ENCODE measurements at regions not wholly inside any gene's neighbourhood (a gene's known extent, or its start where the extent isn't known, plus 50 kb on each side); places are given as distances from the start of the nearest gene placed in this dataset.

DNA sequence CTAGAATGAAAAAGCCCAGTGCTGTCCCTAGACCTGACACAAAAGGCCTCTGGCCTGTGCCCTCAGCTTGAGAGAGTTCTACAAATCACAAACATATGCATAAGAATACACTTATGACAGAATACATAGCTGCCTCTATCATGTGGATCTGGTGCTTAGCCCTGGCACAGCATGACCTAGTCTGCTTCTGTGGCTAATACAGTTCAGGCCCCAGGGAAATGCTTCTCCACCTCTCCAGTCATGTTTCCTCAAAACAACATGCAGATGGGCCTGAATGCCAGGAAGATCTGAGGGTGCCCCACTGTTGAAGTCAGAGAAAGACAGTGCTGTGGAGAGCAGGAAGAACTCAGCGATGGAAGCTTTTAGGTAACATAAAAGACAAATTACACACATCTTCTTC, 231.9 kb upstream of the SALL1 start:
- Histone ChIP-seq H3K4me3 (ENCODE audit: insufficient read depth, low read depth, low read length) (no peak overlapping the region), H3K18ac (ENCODE audit: low read depth, low read length) (no peak overlapping the region), H3K4me1 (ENCODE audit: control insufficient read depth, insufficient read depth, low read length) (no peaks in the 10 kb centered on the region), H3K9me1 (ENCODE audit: insufficient read depth, low read length) (no peaks in the 10 kb centered on the region; the same call in 1 of the 2 replicates), H2AK5ac (ENCODE audit: low read depth, low read length) (no peak overlapping the region), H3K27me3 (ENCODE audit: control insufficient read depth, insufficient read depth, low read length) (no peaks in the 10 kb centered on the region; the same call in 1 of the 2 replicates), H4K5ac (ENCODE audit: low read depth, low read length) (no peak overlapping the region), H2BK5ac (ENCODE audit: low read depth, low read length, poor library complexity, severe bottlenecking) (no peak overlapping the region), H3K4ac (ENCODE audit: low read depth, low read length) (no peak overlapping the region), H3K4me2 (ENCODE audit: low read depth, low read length) (no peak overlapping the region), H3K9ac (ENCODE audit: low read depth, low read length) (no peak overlapping the region), H3K56ac (ENCODE audit: extremely low read depth, insufficient read depth, low read length) (no peak overlapping the region), H2BK20ac (ENCODE audit: low read depth, low read length) (no peak overlapping the region), H2BK15ac (ENCODE audit: low read depth, low read length) (no peak overlapping the region), H3K27ac (ENCODE audit: insufficient read depth, low read length) (no peak overlapping the region), H3K79me1 (ENCODE audit: low read depth in 1 of 2, low read length in 2 of 2) (no peaks in the 10 kb centered on the region), H3K23ac (ENCODE audit: low read depth, low read length) (no peak overlapping the region), H2AFZ (replicated peaks; ENCODE audit: low read length, poor library complexity) (no peak overlapping the region), H4K20me1 (ENCODE audit: insufficient read depth, low read length) (no peaks in the 10 kb centered on the region), H3K14ac (replicated peaks; ENCODE audit: low read depth, low read length) (no peak overlapping the region), H4K91ac (ENCODE audit: insufficient read depth, low read depth, low read length) (no peak overlapping the region), H3K9me3 (ENCODE audit: control insufficient read depth, insufficient read depth, low read length) (no peaks in the 10 kb centered on the region), H4K8ac (ENCODE audit: low read depth in 2 of 2, low read length in 2 of 2) (no peak overlapping the region), H3K36me3 (ENCODE audit: control insufficient read depth, insufficient read depth, low read length) (no peaks in the 10 kb centered on the region), H2AK9ac (replicated peaks; ENCODE audit: low read depth, low read length, poor library complexity) (no peak overlapping the region), H2BK120ac (ENCODE audit: low read depth, low read length) (no peak overlapping the region)
- ATAC-seq (ENCODE audit: low read depth): no peak
- TF ChIP-seq SMC3 (IDR thresholded peaks at IDR 0.05; ENCODE audit: low read depth, low read length) (no peak), CEBPB (IDR thresholded peaks at IDR 0.05; ENCODE audit: low read depth, low read length) (no peak), RFX5 (IDR thresholded peaks at IDR 0.05; ENCODE audit: low read depth, low read length) (no peak), BHLHE40 (IDR thresholded peaks at IDR 0.05; ENCODE audit: low read depth, low read length) (no peak), MXI1 (IDR thresholded peaks at IDR 0.05; ENCODE audit: borderline replicate concordance, low read depth, low read length) (no peak), NFE2L2 (IDR thresholded peaks at IDR 0.05; ENCODE audit: low read depth, low read length) (no peak), FOS (IDR thresholded peaks at IDR 0.05; ENCODE audit: low read depth, low read length) (no peak), RCOR1 (IDR thresholded peaks at IDR 0.05; ENCODE audit: insufficient replicate concordance, low read length) (no peak), MAZ (IDR thresholded peaks at IDR 0.05; ENCODE audit: borderline replicate concordance, low read depth, low read length) (no peak), CHD1 (IDR thresholded peaks at IDR 0.05; ENCODE audit: low read depth, low read length) (no peak), RAD21 (IDR thresholded peaks at IDR 0.05; ENCODE audit: low read length) (no peak), POLR2A (IDR thresholded peaks at IDR 0.05; ENCODE audit: low read depth, low read length) (no peak), MAFK (IDR thresholded peaks at IDR 0.05; ENCODE audit: low read depth, low read length) (no peak)
- TF ChIP-seq, protein P1, sequence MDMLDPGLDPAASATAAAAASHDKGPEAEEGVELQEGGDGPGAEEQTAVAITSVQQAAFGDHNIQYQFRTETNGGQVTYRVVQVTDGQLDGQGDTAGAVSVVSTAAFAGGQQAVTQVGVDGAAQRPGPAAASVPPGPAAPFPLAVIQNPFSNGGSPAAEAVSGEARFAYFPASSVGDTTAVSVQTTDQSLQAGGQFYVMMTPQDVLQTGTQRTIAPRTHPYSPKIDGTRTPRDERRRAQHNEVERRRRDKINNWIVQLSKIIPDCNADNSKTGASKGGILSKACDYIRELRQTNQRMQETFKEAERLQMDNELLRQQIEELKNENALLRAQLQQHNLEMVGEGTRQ (IDR thresholded peaks at IDR 0.05; ENCODE audit: low read depth, low read length): no peak
- TF ChIP-seq, protein P2, sequence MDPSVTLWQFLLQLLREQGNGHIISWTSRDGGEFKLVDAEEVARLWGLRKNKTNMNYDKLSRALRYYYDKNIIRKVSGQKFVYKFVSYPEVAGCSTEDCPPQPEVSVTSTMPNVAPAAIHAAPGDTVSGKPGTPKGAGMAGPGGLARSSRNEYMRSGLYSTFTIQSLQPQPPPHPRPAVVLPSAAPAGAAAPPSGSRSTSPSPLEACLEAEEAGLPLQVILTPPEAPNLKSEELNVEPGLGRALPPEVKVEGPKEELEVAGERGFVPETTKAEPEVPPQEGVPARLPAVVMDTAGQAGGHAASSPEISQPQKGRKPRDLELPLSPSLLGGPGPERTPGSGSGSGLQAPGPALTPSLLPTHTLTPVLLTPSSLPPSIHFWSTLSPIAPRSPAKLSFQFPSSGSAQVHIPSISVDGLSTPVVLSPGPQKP (IDR thresholded peaks at IDR 0.05; ENCODE audit: borderline replicate concordance, low read depth, low read length): no peak
- TF ChIP-seq, protein P3, sequence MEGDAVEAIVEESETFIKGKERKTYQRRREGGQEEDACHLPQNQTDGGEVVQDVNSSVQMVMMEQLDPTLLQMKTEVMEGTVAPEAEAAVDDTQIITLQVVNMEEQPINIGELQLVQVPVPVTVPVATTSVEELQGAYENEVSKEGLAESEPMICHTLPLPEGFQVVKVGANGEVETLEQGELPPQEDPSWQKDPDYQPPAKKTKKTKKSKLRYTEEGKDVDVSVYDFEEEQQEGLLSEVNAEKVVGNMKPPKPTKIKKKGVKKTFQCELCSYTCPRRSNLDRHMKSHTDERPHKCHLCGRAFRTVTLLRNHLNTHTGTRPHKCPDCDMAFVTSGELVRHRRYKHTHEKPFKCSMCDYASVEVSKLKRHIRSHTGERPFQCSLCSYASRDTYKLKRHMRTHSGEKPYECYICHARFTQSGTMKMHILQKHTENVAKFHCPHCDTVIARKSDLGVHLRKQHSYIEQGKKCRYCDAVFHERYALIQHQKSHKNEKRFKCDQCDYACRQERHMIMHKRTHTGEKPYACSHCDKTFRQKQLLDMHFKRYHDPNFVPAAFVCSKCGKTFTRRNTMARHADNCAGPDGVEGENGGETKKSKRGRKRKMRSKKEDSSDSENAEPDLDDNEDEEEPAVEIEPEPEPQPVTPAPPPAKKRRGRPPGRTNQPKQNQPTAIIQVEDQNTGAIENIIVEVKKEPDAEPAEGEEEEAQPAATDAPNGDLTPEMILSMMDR (conservative IDR thresholded peaks at IDR 0.05; ENCODE audit: low read depth, low read length): no peak
- no TSS peak for BruUV-seq (replicated peaks)
- ChIA-PET CTCF (no interaction called here), POLR2A (ENCODE audit: unreplicated experiment) (no interaction called here)
- no CpG with 5 or more reads among the region's 1 CpG for WGBS, 2 experiments (ENCODE audit: extremely low coverage in 2 of 2, insufficient read length in 1 of 2)
- DNase-seq: no peak
- intact Hi-C loops (cut with micrococcal nuclease): no loop called here
- dilution Hi-C loops (cut with HindIII; ENCODE audit: low sequenced_read_pairs, unreplicated experiment): no loop called here
- in situ Hi-C loops (cut with MboI; ENCODE audit: low sequenced_read_pairs): no loop called here

Data from IMR-90 (cell line).